Epithelial cell of esophagus (primary cell): ENCODE measurements at regions not wholly inside any gene's neighbourhood (a gene's known extent, or its start where the extent isn't known, plus 50 kb on each side); places are given as distances from the start of the nearest gene placed in this dataset.
"Not testable (repeated sequence)": the region's sequence is repeated elsewhere in the genome, so short reads cannot be mapped to it uniquely, and the experiment has no call there.

Experiments used
- DNase-seq: peaks from one replicate; pipeline ENCODE4 v3.0.0; 2010; ENCODE audit warnings: low read depth
- H3K4me3 ChIP-seq: 2 replicates; pipeline ENCODE4 v1.5.1; 2011; ENCODE audit warnings: mild to moderate bottlenecking, low read length, control low read depth
- TF ChIP-seq, protein P1 (sequence below): IDR thresholded peaks from 2 replicates; pipeline ENCODE4 v1.5.1; 2011; ENCODE audit warnings: low read depth, mild to moderate bottlenecking, low read length, control low read depth, inconsistent platforms; ENCODE audit not compliant: insufficient read depth; ENCODE audit errors: missing control alignments

DNA sequence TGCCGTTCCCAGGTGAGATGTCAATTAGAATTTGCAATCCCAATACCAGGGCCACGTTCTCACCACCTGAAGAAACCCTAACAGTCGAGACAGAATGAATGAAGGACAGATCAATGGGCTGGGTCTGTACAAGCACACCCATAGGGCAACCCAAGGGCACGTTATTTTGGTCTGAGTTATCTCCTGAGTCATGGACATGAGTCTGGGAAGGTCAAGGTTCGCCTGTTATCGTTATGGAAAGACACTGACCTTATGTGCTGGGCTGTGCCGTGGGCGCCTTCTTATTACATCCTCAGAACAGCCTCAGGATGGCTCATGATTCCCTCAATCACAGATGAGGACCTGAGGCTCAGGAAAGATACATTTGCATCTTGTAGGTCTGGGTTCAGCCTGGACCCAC, 175.0 kb upstream of the SULF2 start:
- TF ChIP-seq, protein P1, sequence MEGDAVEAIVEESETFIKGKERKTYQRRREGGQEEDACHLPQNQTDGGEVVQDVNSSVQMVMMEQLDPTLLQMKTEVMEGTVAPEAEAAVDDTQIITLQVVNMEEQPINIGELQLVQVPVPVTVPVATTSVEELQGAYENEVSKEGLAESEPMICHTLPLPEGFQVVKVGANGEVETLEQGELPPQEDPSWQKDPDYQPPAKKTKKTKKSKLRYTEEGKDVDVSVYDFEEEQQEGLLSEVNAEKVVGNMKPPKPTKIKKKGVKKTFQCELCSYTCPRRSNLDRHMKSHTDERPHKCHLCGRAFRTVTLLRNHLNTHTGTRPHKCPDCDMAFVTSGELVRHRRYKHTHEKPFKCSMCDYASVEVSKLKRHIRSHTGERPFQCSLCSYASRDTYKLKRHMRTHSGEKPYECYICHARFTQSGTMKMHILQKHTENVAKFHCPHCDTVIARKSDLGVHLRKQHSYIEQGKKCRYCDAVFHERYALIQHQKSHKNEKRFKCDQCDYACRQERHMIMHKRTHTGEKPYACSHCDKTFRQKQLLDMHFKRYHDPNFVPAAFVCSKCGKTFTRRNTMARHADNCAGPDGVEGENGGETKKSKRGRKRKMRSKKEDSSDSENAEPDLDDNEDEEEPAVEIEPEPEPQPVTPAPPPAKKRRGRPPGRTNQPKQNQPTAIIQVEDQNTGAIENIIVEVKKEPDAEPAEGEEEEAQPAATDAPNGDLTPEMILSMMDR = no peak
- no peak overlapping the region for H3K4me3 ChIP-seq
- no peak for DNase-seq

DNA sequence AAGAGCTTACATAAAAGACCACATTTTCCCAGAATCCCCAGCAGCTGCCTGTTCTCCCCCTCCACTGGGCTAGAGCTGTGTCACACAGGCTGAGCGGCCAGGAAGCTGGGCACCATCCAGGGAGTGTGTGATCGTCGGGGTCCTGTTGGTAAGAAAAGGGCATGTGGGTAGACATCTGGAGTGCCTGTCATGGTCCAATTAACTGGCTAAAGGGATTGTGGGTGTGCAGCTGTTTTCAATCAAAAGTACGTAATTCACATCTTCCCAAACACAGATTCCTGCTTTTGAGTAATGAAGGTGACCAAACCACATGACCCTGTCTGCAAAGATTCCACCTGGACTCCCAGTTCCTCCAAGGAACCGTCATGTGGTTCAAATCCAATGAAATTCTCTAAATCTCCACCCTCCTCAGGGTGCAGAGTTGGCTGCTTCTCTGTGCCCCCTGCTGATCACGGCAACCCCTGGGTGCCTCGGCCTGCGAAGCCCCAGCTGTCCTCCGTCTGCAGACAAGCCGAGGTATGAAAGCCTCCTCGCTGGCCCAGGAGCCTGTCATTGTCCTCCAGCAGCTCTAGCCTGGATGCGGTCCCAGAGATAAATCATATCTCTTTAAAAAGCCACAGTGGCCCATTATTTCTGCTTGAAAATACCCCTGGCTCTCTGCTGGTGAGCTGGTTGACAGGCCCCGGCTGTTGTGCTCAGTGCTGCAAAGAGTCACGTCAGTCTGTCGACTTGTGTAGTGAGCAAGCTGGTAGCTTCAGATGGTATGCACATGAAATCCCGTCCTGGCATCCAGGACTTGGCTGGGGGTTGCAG, 172.9 kb upstream of the SULF2 start:
- not testable (repeated sequence) for H3K4me3 ChIP-seq, DNase-seq

DNA sequence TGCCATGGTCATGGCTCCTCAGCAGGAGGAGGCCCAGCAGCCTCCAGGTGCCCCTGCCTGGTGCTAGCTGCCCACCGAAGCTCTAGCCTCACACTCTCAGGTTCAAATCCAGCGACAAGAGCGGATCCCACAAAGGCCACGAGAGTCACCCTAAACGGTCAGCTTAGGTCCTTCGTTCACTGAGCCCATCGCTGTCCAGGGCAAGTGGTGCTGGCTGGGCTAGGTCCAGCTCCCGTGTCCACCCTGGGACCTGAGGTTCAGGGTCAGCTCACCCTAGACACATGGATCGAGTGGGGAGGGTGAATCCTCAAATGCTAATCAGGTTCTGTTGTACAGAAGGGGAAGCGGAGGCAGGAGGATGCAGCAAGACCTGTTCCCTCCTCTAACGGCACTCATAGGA, 171.9 kb upstream of the SULF2 start:
- TF ChIP-seq, protein P1 = no peak
- no peak overlapping the region for H3K4me3 ChIP-seq
- no peak for DNase-seq

DNA sequence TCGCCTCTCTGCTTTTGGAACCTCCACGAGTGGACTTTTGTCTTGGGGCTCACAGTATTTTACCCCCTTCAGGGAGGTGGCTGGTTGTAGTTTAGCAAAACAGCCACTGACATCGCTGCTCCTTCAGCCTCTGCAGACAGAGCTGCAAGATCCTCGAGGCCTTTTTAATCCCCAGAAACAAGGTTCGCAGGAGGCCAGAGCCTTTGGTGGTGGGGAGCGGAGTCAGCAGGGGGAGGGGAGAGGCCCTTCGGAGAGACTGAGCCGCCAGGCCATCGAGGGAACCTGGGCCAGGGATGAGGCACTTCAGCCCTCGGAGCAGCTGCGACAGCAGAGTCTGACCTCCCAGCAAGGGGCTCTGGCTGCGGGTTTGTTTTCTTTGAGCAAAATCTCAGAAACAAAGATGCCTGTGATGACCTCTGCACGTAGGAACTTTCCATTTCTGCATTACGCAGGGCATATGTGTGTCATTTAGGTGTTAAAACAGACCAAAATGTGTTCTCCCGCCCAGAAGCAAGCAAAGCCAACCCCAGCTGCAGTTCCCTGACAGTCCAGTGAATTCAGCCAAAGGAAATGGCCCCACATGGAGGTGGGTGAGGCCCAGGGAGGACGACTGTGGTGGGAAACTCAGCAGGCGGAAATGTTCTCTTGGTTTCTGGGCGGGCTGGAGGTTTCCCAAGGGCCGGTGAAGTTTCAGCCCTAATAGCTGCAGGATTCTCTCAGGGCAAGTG, 171.2 kb upstream of the SULF2 start:
- no peak overlapping the region for H3K4me3 ChIP-seq
- TF ChIP-seq, protein P1 = no peak
- no peak for DNase-seq

DNA sequence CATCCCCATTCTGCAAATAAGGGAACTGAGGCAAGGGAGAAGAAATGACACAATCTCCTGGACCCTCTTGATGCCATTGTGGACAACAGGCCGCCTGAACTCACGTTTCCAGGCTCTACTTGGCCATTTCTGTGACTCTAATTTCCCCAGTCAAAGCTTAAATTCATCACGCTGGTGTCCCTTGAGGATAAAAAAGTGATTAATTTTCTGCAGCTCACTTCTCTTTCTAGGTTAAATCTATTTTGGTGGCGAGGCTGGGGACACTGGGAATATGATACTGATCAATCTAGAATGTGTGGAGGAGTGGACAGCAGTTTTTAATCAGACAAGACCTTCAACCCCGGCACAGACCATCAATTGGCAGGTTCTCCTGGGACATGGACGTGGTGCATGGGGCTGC, 168.2 kb upstream of the SULF2 start:
- H3K4me3 ChIP-seq = no peak overlapping the region
- TF ChIP-seq, protein P1 = no peak
- no peak for DNase-seq

DNA sequence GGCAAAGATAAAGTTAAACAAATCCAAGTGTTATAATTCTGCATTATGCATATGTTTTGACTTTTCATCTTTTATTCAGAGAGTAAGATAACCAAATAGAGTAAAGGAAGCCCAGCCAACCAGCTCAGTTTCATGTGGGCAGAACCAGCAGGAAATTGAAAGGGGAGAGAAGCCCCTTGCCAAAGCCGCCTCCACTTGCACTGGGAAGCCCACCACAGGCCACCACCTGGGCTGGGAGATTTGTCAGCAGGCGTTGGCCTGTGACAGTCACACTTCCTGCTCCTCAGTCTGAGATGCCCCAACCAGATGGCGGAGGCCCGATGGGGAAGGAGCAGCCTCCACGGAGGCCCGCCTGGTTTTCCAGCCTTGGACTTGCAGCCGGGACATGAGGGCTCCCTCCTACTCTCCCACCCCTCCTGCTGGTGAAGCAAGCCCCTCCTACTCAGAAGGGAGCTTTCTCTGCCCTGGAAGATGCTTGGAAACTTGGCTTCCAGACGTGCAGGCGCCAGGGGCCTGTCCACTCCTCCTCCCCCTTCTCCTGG, 166.8 kb upstream of the SULF2 start:
- TF ChIP-seq, protein P1 = no peak
- H3K4me3 ChIP-seq = no peak overlapping the region
- DNase-seq = no peak

DNA sequence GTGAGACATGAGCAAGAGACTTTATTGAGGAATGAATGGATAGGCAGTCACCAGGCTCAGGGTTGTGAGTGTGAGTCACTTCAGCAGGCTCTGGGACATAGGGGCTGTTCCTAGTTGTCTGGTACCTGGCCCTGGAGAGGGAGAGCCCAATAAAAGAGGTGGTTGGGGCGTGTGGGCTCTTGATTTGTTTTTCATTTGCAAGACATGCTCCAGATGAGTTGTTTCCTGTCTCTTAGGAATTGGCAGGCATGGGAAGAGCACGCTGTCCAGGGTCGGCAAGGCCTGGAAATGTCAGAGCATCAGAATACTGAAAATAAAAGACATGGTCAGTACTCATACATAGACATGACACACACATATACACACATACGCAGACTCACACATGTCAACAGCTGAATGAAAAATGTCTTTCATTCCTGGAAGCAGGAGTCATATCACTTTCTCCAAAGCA, 166.3 kb upstream of the SULF2 start:
- H3K4me3 ChIP-seq = no peak overlapping the region
- peak; percentile 72 for DNase-seq
- TF ChIP-seq, protein P1 = no peak
